H9 (cell line): ENCODE measurements at regions not wholly inside any gene's neighbourhood (a gene's known extent, or its start where the extent isn't known, plus 50 kb on each side); places are given as distances from the start of the nearest gene placed in this dataset.
"Not testable (repeated sequence)": the region's sequence is repeated elsewhere in the genome, so short reads cannot be mapped to it uniquely, and the experiment has no call there.

Experiments used
- DNase-seq: peaks from one replicate; pipeline ENCODE4 v3.0.0-alpha.2; 2017
- H2AFZ ChIP-seq: one replicate; pipeline ENCODE4 v1.6.1; 2013; ENCODE audit warnings: mild to moderate bottlenecking, low read length, control low read depth, moderate library complexity
- H2AK5ac ChIP-seq: 2 replicates; pipeline ENCODE4 v1.6.1; 2013; ENCODE audit warnings: low read length, control low read depth, mixed read lengths; ENCODE audit not compliant: insufficient read length
- H2BK120ac ChIP-seq: one replicate; pipeline ENCODE4 v1.6.1; 2013; ENCODE audit warnings: low read depth, mild to moderate bottlenecking, low read length, control low read depth, inconsistent platforms; ENCODE audit not compliant: poor library complexity, severe bottlenecking
- H2BK12ac ChIP-seq: 2 replicates; pipeline ENCODE4 v1.6.1; 2013; ENCODE audit warnings: low read length, control low read depth, mixed read lengths, low read depth; ENCODE audit not compliant: insufficient read length
- H2BK15ac ChIP-seq: 2 replicates; pipeline ENCODE4 v1.6.1; 2013; ENCODE audit warnings: low read depth, low read length, control low read depth
- H2BK20ac ChIP-seq: one replicate; pipeline ENCODE4 v1.6.1; 2013; ENCODE audit warnings: low read depth, mild to moderate bottlenecking, low read length, control low read depth, inconsistent platforms; ENCODE audit not compliant: poor library complexity, severe bottlenecking
- H2BK5ac ChIP-seq: 2 replicates; pipeline ENCODE4 v1.6.1; 2013; ENCODE audit warnings: low read length, control low read depth, mixed read lengths; ENCODE audit not compliant: insufficient read length
- H3K14ac ChIP-seq: 2 replicates; pipeline ENCODE4 v1.6.1; 2013; ENCODE audit warnings: low read length, control low read depth; ENCODE audit not compliant: insufficient read depth
- H3K18ac ChIP-seq: 2 replicates; pipeline ENCODE4 v1.6.1; 2013; ENCODE audit warnings: low read depth, mild to moderate bottlenecking, mixed read lengths, low read length, control low read depth; ENCODE audit not compliant: insufficient read length
- H3K23ac ChIP-seq: 2 replicates; pipeline ENCODE4 v1.6.1; 2013; ENCODE audit warnings: low read length, control low read depth, mixed read lengths, low read depth; ENCODE audit not compliant: insufficient read length
- H3K23me2 ChIP-seq: 2 replicates; pipeline ENCODE4 v1.6.1; 2013; ENCODE audit warnings: low read depth, mild to moderate bottlenecking, mixed read lengths, low read length, control low read depth; ENCODE audit not compliant: insufficient read length, poor library complexity, severe bottlenecking
- H3K27ac ChIP-seq: 2 replicates; pipeline ENCODE4 v1.5.1; 2013; ENCODE audit warnings: low read length, control low read depth, mixed read lengths, low read depth; ENCODE audit not compliant: insufficient read length
- H3K27me3 ChIP-seq: 2 replicates; pipeline ENCODE4 v1.6.1; 2013; ENCODE audit warnings: low read length, control low read depth, inconsistent platforms; ENCODE audit not compliant: insufficient read depth
- H3K4ac ChIP-seq: 2 replicates; pipeline ENCODE4 v1.6.1; 2013; ENCODE audit warnings: low read depth, mild to moderate bottlenecking, control low read depth, inconsistent platforms, low read length, moderate library complexity
- H3K4me1 ChIP-seq: 2 replicates; pipeline ENCODE4 v1.6.1; 2013; ENCODE audit warnings: low read length, control low read depth, inconsistent platforms; ENCODE audit not compliant: insufficient read depth
- H3K4me2 ChIP-seq: 2 replicates; pipeline ENCODE4 v1.6.1; 2013; ENCODE audit warnings: low read length, control low read depth, mixed read lengths; ENCODE audit not compliant: insufficient read length, insufficient read depth
- H3K56ac ChIP-seq: 2 replicates; pipeline ENCODE4 v1.6.1; 2013; ENCODE audit warnings: low read depth, mild to moderate bottlenecking, mixed read lengths, low read length, control low read depth; ENCODE audit not compliant: insufficient read length
- H3K79me1 ChIP-seq: 2 replicates; pipeline ENCODE4 v1.6.1; 2013; ENCODE audit warnings: low read depth, mild to moderate bottlenecking, moderate library complexity, low read length, control low read depth, inconsistent platforms; ENCODE audit not compliant: insufficient read depth, poor library complexity, severe bottlenecking
- H3K79me2 ChIP-seq: 2 replicates; pipeline ENCODE4 v1.6.1; 2013; ENCODE audit warnings: low read length, control low read depth, inconsistent platforms; ENCODE audit not compliant: insufficient read depth
- H3K9ac ChIP-seq: 2 replicates; pipeline ENCODE4 v1.6.1; 2013; ENCODE audit warnings: low read length, control low read depth, mixed read lengths; ENCODE audit not compliant: insufficient read length; ENCODE audit errors: extremely low read depth
- H3K9me3 ChIP-seq: one replicate; pipeline ENCODE4 v1.6.1; 2013; ENCODE audit warnings: low read depth, low read length, inconsistent platforms; ENCODE audit not compliant: control insufficient read depth
- H3T11ph ChIP-seq: one replicate; pipeline ENCODE4 v1.6.1; 2013; ENCODE audit warnings: mild to moderate bottlenecking, low read length, control low read depth, inconsistent platforms
- H4K20me1 ChIP-seq: one replicate; pipeline ENCODE4 v1.6.1; 2013; ENCODE audit not compliant: control insufficient read depth, insufficient read length, insufficient read depth
- H4K5ac ChIP-seq: 2 replicates; pipeline ENCODE4 v1.6.1; 2013; ENCODE audit warnings: low read depth, mild to moderate bottlenecking, mixed read lengths, low read length, control low read depth; ENCODE audit not compliant: insufficient read length
- H4K8ac ChIP-seq: replicated peaks from 2 replicates; pipeline ENCODE4 v1.6.1; 2013; ENCODE audit warnings: low read length, control low read depth, mixed read lengths, low read depth; ENCODE audit not compliant: insufficient read length
- H4K91ac ChIP-seq: 2 replicates; pipeline ENCODE4 v1.6.1; 2013; ENCODE audit warnings: low read depth, mild to moderate bottlenecking, moderate library complexity, mixed read lengths, low read length, control low read depth; ENCODE audit not compliant: insufficient read length
- H3K27ac Mint-ChIP-seq, 3 experiments: 2 replicates in 2 of 3; 3 replicates in 1 of 3; pipeline ENCODE4 v1.8.0; 2020 to 2021; ENCODE audit warnings: mixed read lengths in 3 of 3, mild to moderate bottlenecking in 1 of 3, moderate library complexity in 1 of 3
- H3K27me3 Mint-ChIP-seq: 2 replicates; pipeline ENCODE4 v1.8.0; 2021; ENCODE audit warnings: low read depth, mild to moderate bottlenecking, moderate library complexity, mixed read lengths
- H3K36me3 Mint-ChIP-seq, 3 experiments: 2 replicates in 2 of 3; 3 replicates in 1 of 3; pipeline ENCODE4 v1.8.0; 2020 to 2021; ENCODE audit warnings: low read depth in 3 of 3, mixed read lengths in 3 of 3; ENCODE audit not compliant: insufficient read depth in 1 of 3
- H3K4me1 Mint-ChIP-seq, 2 experiments: 2 replicates each; pipeline ENCODE4 v1.8.0; 2020; ENCODE audit warnings: mixed read lengths in 2 of 2
- H3K4me3 Mint-ChIP-seq, 2 experiments: 2 replicates in 1 of 2; 3 replicates in 1 of 2; pipeline ENCODE4 v1.8.0; 2020 to 2021; ENCODE audit warnings: mild to moderate bottlenecking in 2 of 2, mixed read lengths in 2 of 2, moderate library complexity in 1 of 2
- H3K9me3 Mint-ChIP-seq, 2 experiments: 2 replicates in 1 of 2; 3 replicates in 1 of 2; pipeline ENCODE4 v1.8.0; 2020; ENCODE audit warnings: mild to moderate bottlenecking in 2 of 2, mixed read lengths in 2 of 2, moderate library complexity in 1 of 2
- WGBS: extraction: QIAGEN DNeasy Blood & Tissue Kit; methylation state at CpG from one replicate; pipeline ENCODE4 v1.1.7; 2013; ENCODE audit warnings: missing lambda C conversion rate, low lambda C conversion rate, mixed read lengths; ENCODE audit not compliant: insufficient read length; ENCODE audit errors: extremely low coverage; 5-methylcytosine and 5-hydroxymethylcytosine counted together
- TF ChIP-seq, protein P1 (sequence below): fragments of 200-600 bp; sonication (generic); conservative IDR thresholded peaks from 3 replicates; pipeline ENCODE4 v1.8.0; 2021; ENCODE audit warnings: antibody characterized with exemption, mild to moderate bottlenecking

DNA sequence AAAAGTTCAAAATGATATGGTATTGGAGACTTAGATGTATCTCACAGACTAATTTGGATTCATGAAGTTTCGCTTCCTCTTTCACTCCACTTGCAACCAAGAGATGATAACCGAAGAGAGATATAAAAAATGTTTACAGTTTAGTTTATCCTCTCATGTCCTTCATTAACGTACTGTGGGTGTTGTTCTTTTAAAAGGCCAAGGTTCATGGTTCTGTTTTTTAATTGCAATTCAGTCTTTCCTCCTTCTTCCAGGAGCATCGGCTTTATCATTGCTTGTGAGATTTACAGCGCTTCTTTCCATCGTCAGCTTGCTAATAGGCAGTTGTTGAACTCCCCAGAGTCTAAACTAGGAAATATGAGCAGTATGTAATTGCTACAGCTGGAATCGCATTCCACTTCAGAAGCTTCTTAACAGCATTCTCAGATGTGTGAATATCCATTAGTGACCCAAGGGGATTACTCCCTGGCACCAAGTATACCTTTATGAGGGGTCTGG, 75.9 kb upstream of the HGF start:
- no peak overlapping the region for H3K4me3 Mint-ChIP-seq
- no peak overlapping the region for H3K56ac ChIP-seq
- H4K5ac ChIP-seq = no peak overlapping the region
- H2BK12ac ChIP-seq = no peak overlapping the region
- H3K23ac ChIP-seq = no peak overlapping the region
- no peaks in the 10 kb centered on the region for H3K23me2 ChIP-seq
- no peak overlapping the region for H3K27ac ChIP-seq
- H3K4me1 Mint-ChIP-seq = peaks cover 10% of the 10 kb centered on the region in 2 experiments
- peaks cover 2 to 9% of the 10 kb centered on the region in 2 experiments; a peak in 2 of 5 replicates for H3K9me3 Mint-ChIP-seq
- H3K79me1 ChIP-seq = no peaks in the 10 kb centered on the region
- H4K91ac ChIP-seq = no peak overlapping the region
- no peak for DNase-seq
- H3K9me3 ChIP-seq = no peaks in the 10 kb centered on the region
- no peak overlapping the region for H3K14ac ChIP-seq
- H4K20me1 ChIP-seq = no peaks in the 10 kb centered on the region
- TF ChIP-seq, protein P1, sequence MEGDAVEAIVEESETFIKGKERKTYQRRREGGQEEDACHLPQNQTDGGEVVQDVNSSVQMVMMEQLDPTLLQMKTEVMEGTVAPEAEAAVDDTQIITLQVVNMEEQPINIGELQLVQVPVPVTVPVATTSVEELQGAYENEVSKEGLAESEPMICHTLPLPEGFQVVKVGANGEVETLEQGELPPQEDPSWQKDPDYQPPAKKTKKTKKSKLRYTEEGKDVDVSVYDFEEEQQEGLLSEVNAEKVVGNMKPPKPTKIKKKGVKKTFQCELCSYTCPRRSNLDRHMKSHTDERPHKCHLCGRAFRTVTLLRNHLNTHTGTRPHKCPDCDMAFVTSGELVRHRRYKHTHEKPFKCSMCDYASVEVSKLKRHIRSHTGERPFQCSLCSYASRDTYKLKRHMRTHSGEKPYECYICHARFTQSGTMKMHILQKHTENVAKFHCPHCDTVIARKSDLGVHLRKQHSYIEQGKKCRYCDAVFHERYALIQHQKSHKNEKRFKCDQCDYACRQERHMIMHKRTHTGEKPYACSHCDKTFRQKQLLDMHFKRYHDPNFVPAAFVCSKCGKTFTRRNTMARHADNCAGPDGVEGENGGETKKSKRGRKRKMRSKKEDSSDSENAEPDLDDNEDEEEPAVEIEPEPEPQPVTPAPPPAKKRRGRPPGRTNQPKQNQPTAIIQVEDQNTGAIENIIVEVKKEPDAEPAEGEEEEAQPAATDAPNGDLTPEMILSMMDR = no peak
- no peaks in the 10 kb centered on the region; the same call in 1 of the 2 replicates for H3K4me1 ChIP-seq
- no peak overlapping the region for H3K18ac ChIP-seq
- no CpG with 5 or more reads among the region's 7 CpGs for WGBS
- H2BK15ac ChIP-seq = no peak overlapping the region
- no peaks in the 10 kb centered on the region for H3K79me2 ChIP-seq
- no peak overlapping the region for H2BK20ac ChIP-seq
- H4K8ac ChIP-seq = no peak overlapping the region
- H3K9ac ChIP-seq = no peak overlapping the region
- no peak overlapping the region for H2BK5ac ChIP-seq
- H3K36me3 Mint-ChIP-seq = no peaks in the 10 kb centered on the region; a peak in 3 of 7 replicates
- H2AK5ac ChIP-seq = no peak overlapping the region
- no peak overlapping the region; a peak in 1 of 7 replicates for H3K27ac Mint-ChIP-seq
- H3T11ph ChIP-seq = no peak overlapping the region
- H2AFZ ChIP-seq = no peak overlapping the region
- H2BK120ac ChIP-seq = no peak overlapping the region
- no peaks in the 10 kb centered on the region for H3K27me3 ChIP-seq
- no peaks in the 10 kb centered on the region for H3K27me3 Mint-ChIP-seq
- no peak overlapping the region for H3K4ac ChIP-seq
- no peak overlapping the region for H3K4me2 ChIP-seq

DNA sequence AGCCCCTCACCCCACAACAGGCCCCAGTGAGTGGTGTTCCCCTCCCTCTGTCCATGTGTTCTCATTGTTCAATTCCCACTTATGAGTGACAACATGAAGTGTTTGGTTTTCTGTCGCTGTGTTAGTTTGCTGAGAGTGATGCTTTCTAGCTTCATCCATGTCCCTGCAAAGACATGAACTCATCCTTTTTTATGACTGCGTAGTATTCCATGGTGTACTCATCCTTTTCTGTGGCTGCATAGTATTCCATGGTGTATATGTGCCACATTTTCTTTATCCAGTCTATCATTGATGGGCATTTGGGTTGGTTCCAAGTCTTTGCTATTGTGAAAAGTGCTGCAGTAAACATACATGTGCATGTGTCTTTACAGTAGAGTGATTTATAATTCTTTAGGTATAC, 73.8 kb upstream of the HGF start:
- DNase-seq = not testable (repeated sequence)

More for the DNA sequence above, 73.8 kb upstream of the HGF start:
- H3K56ac ChIP-seq, H3K14ac ChIP-seq, H2BK120ac ChIP-seq, H3K27ac ChIP-seq, H3K9me3 ChIP-seq, H3K4me1 Mint-ChIP-seq, H2BK20ac ChIP-seq, H3K4ac ChIP-seq, H4K91ac ChIP-seq, H2AK5ac ChIP-seq, H3K9me3 Mint-ChIP-seq, H3K27me3 ChIP-seq, H2BK15ac ChIP-seq, H3K27ac Mint-ChIP-seq, H3K4me1 ChIP-seq, H3K9ac ChIP-seq, H3K4me3 Mint-ChIP-seq, H3K36me3 Mint-ChIP-seq, H3T11ph ChIP-seq, H3K23ac ChIP-seq, H3K27me3 Mint-ChIP-seq, H3K79me1 ChIP-seq, H3K79me2 ChIP-seq, H3K4me2 ChIP-seq, H4K5ac ChIP-seq, H2BK12ac ChIP-seq, H3K23me2 ChIP-seq, H4K8ac ChIP-seq, H3K18ac ChIP-seq, H4K20me1 ChIP-seq, H2BK5ac ChIP-seq, H2AFZ ChIP-seq: not testable (repeated sequence)
- WGBS = no CpG with 5 or more reads among the region's 2 CpGs
